ENCODE measurements at regions not wholly inside any gene's neighbourhood (a gene's known extent, or its start where the extent isn't known, plus 50 kb on each side); places are given as distances from the start of the nearest gene placed in this dataset.
"Not testable (repeated sequence)": the region's sequence is repeated elsewhere in the genome, so short reads cannot be mapped to it uniquely, and the experiment has no call there.

- H3K79me1 ChIP-seq (ENCODE audit: low read depth, low read length) = no peaks in the 10 kb centered on the region
These were observed 349.5 kb upstream of the ZNF32 start for GRCh38 chr10:43998021-43998809.

GRCh38 chr10:43997330-43997729, 348.6 kb upstream of the ZNF32 start:
- Histone ChIP-seq H3K27me3 (ENCODE audit: control insufficient read depth in 3 of 3, insufficient read depth in 3 of 3, low read depth in 1 of 3, low read length in 3 of 3) (no peaks in the 10 kb centered on the region), H4K91ac (ENCODE audit: low read depth, low read length, poor library complexity) (no peak overlapping the region), H3K9ac (ENCODE audit: low read depth, low read length, poor library complexity) (no peak overlapping the region), H3K4me3 (ENCODE audit: low read length in 2 of 2) (no peak overlapping the region), H2BK120ac (ENCODE audit: low read depth, low read length) (no peak overlapping the region), H3K18ac (ENCODE audit: low read length) (no peak overlapping the region), H2BK15ac (ENCODE audit: low read length) (no peak overlapping the region), H4K8ac (ENCODE audit: low read depth, low read length) (no peak overlapping the region), H3K36me3 (replicated peaks in 1 of 2; ENCODE audit: control insufficient read depth in 2 of 2, insufficient read depth in 2 of 2, low read length in 2 of 2) (no peaks in the 10 kb centered on the region), H2BK12ac (ENCODE audit: low read length) (no peak overlapping the region), H2AK5ac (ENCODE audit: low read depth, low read length) (no peak overlapping the region), H3K4me2 (ENCODE audit: insufficient read depth, low read length, poor library complexity, severe bottlenecking) (no peak overlapping the region), H3K4me1 (ENCODE audit: control insufficient read depth in 2 of 2, insufficient read depth in 1 of 2, low read depth in 1 of 2, low read length in 2 of 2) (peaks cover 0 to 6% of the 10 kb centered on the region in 2 donors), H3K27ac (replicated peaks; ENCODE audit: low read length) (no peak overlapping the region), H2AFZ (ENCODE audit: low read length) (no peak overlapping the region), H3K4ac (ENCODE audit: low read length) (no peak overlapping the region), H2BK5ac (ENCODE audit: low read length) (no peak overlapping the region), H3K14ac (ENCODE audit: low read length) (no peak overlapping the region), H3K23ac (ENCODE audit: low read depth, low read length, poor library complexity) (no peak overlapping the region), H3K79me1 (ENCODE audit: low read depth, low read length) (no peaks in the 10 kb centered on the region), H3K9me3 (replicated peaks in 1 of 2; ENCODE audit: control insufficient read depth in 2 of 2, insufficient read depth in 1 of 2, low read depth in 1 of 2, low read length in 2 of 2) (peaks cover 0 to 5% of the 10 kb centered on the region in 2 donors)
- no CpG with 5 or more reads among the region's 3 CpGs for WGBS, 2 donors (ENCODE audit: extremely low coverage in 2 of 2, insufficient read length in 2 of 2, insufficient replicate concordance in 1 of 2)
- DNase-seq (ENCODE audit: low spot score) = no peak

More at GRCh38 chr10:43998021-43998809, 349.5 kb upstream of the ZNF32 start:
- no peak for DNase-seq (ENCODE audit: low spot score)
- no peak overlapping the region for H2AK5ac ChIP-seq (ENCODE audit: low read depth, low read length)
- no peaks in the 10 kb centered on the region for H3K27me3 ChIP-seq (ENCODE audit: control insufficient read depth in 3 of 3, insufficient read depth in 3 of 3, low read depth in 1 of 3, low read length in 3 of 3)
- H3K36me3 ChIP-seq (replicated peaks in 1 of 2; ENCODE audit: control insufficient read depth in 2 of 2, insufficient read depth in 2 of 2, low read length in 2 of 2) = no peaks in the 10 kb centered on the region
- no peak overlapping the region for H3K4ac ChIP-seq (ENCODE audit: low read length)
- H3K9ac ChIP-seq (ENCODE audit: low read depth, low read length, poor library complexity) = no peak overlapping the region
- H4K91ac ChIP-seq (ENCODE audit: low read depth, low read length, poor library complexity) = no peak overlapping the region
- no CpG with 5 or more reads among the region's 4 CpGs for WGBS, 2 donors (ENCODE audit: extremely low coverage in 2 of 2, insufficient read length in 2 of 2, insufficient replicate concordance in 1 of 2)
- H2BK5ac ChIP-seq (ENCODE audit: low read length) = no peak overlapping the region
- H3K4me3 ChIP-seq (ENCODE audit: low read length in 2 of 2) = no peak overlapping the region
- H2BK15ac ChIP-seq (ENCODE audit: low read length) = no peak overlapping the region
- no peak overlapping the region for H3K4me2 ChIP-seq (ENCODE audit: insufficient read depth, low read length, poor library complexity, severe bottlenecking)
- peaks cover 0 to 6% of the 10 kb centered on the region in 2 donors for H3K4me1 ChIP-seq (ENCODE audit: control insufficient read depth in 2 of 2, insufficient read depth in 1 of 2, low read depth in 1 of 2, low read length in 2 of 2)
- H2BK12ac ChIP-seq (ENCODE audit: low read length) = no peak overlapping the region
- no peak overlapping the region for H3K27ac ChIP-seq (replicated peaks; ENCODE audit: low read length)
- no peak overlapping the region for H3K14ac ChIP-seq (ENCODE audit: low read length)
- no peak overlapping the region for H2AFZ ChIP-seq (ENCODE audit: low read length)
- no peak overlapping the region for H2BK120ac ChIP-seq (ENCODE audit: low read depth, low read length)
- H4K8ac ChIP-seq (ENCODE audit: low read depth, low read length) = no peak overlapping the region
- H3K9me3 ChIP-seq (replicated peaks in 1 of 2; ENCODE audit: control insufficient read depth in 2 of 2, insufficient read depth in 1 of 2, low read depth in 1 of 2, low read length in 2 of 2) = peaks cover 0 to 2% of the 10 kb centered on the region in 2 donors
- peak overlapping the region; percentile 9 for H3K18ac ChIP-seq (ENCODE audit: low read length)
- no peak overlapping the region for H3K23ac ChIP-seq (ENCODE audit: low read depth, low read length, poor library complexity)

- H2BK15ac ChIP-seq (ENCODE audit: low read length) = no peak overlapping the region
- no peaks in the 10 kb centered on the region for H3K79me1 ChIP-seq (ENCODE audit: low read depth, low read length)
- WGBS, 2 donors (ENCODE audit: extremely low coverage in 2 of 2, insufficient read length in 2 of 2, insufficient replicate concordance in 1 of 2) = 100% methylated on average over 1 of the region's 2 CpGs; no CpG with 5 or more reads in 1 of the 2 donors
- no peaks in the 10 kb centered on the region for H3K27me3 ChIP-seq (ENCODE audit: control insufficient read depth in 3 of 3, insufficient read depth in 3 of 3, low read depth in 1 of 3, low read length in 3 of 3)
- no peak overlapping the region for H2BK12ac ChIP-seq (ENCODE audit: low read length)
- no peak overlapping the region for H3K27ac ChIP-seq (replicated peaks; ENCODE audit: low read length)
- H3K9ac ChIP-seq (ENCODE audit: low read depth, low read length, poor library complexity) = no peak overlapping the region
- no peaks in the 10 kb centered on the region for H3K36me3 ChIP-seq (replicated peaks in 1 of 2; ENCODE audit: control insufficient read depth in 2 of 2, insufficient read depth in 2 of 2, low read length in 2 of 2)
- H3K23ac ChIP-seq (ENCODE audit: low read depth, low read length, poor library complexity) = no peak overlapping the region
- no peak overlapping the region for H3K14ac ChIP-seq (ENCODE audit: low read length)
- H3K4me2 ChIP-seq (ENCODE audit: insufficient read depth, low read length, poor library complexity, severe bottlenecking) = no peak overlapping the region
- H4K91ac ChIP-seq (ENCODE audit: low read depth, low read length, poor library complexity) = no peak overlapping the region
- H3K4ac ChIP-seq (ENCODE audit: low read length) = no peak overlapping the region
- peaks cover 0 to 5% of the 10 kb centered on the region in 2 donors for H3K9me3 ChIP-seq (replicated peaks in 1 of 2; ENCODE audit: control insufficient read depth in 2 of 2, insufficient read depth in 1 of 2, low read depth in 1 of 2, low read length in 2 of 2)
- H2BK5ac ChIP-seq (ENCODE audit: low read length) = no peak overlapping the region
- H2AFZ ChIP-seq (ENCODE audit: low read length) = no peak overlapping the region
- H2AK5ac ChIP-seq (ENCODE audit: low read depth, low read length) = no peak overlapping the region
- H3K4me1 ChIP-seq (ENCODE audit: control insufficient read depth in 2 of 2, insufficient read depth in 1 of 2, low read depth in 1 of 2, low read length in 2 of 2) = peaks cover 0 to 6% of the 10 kb centered on the region in 2 donors
- DNase-seq (ENCODE audit: low spot score) = no peak
- no peak overlapping the region for H3K18ac ChIP-seq (ENCODE audit: low read length)
- H3K4me3 ChIP-seq (ENCODE audit: low read length in 2 of 2) = no peak overlapping the region
- no peak overlapping the region for H2BK120ac ChIP-seq (ENCODE audit: low read depth, low read length)
- H4K8ac ChIP-seq (ENCODE audit: low read depth, low read length) = no peak overlapping the region
These were observed 345.9 kb upstream of the ZNF32 start for GRCh38 chr10:43994539-43994938.

- H3K4ac ChIP-seq (ENCODE audit: low read length); H2AFZ ChIP-seq (ENCODE audit: low read length); DNase-seq (ENCODE audit: low spot score); H3K79me1 ChIP-seq (ENCODE audit: low read depth, low read length); H3K14ac ChIP-seq (ENCODE audit: low read length); H2BK5ac ChIP-seq (ENCODE audit: low read length); H3K27me3 ChIP-seq (ENCODE audit: control insufficient read depth in 3 of 3, insufficient read depth in 3 of 3, low read depth in 1 of 3, low read length in 3 of 3); H3K23ac ChIP-seq (ENCODE audit: low read depth, low read length, poor library complexity); H2BK120ac ChIP-seq (ENCODE audit: low read depth, low read length); H3K27ac ChIP-seq (replicated peaks; ENCODE audit: low read length); H2BK15ac ChIP-seq (ENCODE audit: low read length); H3K18ac ChIP-seq (ENCODE audit: low read length); H3K9me3 ChIP-seq (replicated peaks in 1 of 2; ENCODE audit: control insufficient read depth in 2 of 2, insufficient read depth in 1 of 2, low read depth in 1 of 2, low read length in 2 of 2); H3K4me2 ChIP-seq (ENCODE audit: insufficient read depth, low read length, poor library complexity, severe bottlenecking); H3K4me1 ChIP-seq (ENCODE audit: control insufficient read depth in 2 of 2, insufficient read depth in 1 of 2, low read depth in 1 of 2, low read length in 2 of 2); H2AK5ac ChIP-seq (ENCODE audit: low read depth, low read length); H3K36me3 ChIP-seq (replicated peaks in 1 of 2; ENCODE audit: control insufficient read depth in 2 of 2, insufficient read depth in 2 of 2, low read length in 2 of 2); H2BK12ac ChIP-seq (ENCODE audit: low read length); H4K91ac ChIP-seq (ENCODE audit: low read depth, low read length, poor library complexity); H4K8ac ChIP-seq (ENCODE audit: low read depth, low read length); H3K9ac ChIP-seq (ENCODE audit: low read depth, low read length, poor library complexity): not testable (repeated sequence)
- peak overlapping the region in 1 of 2 donors; percentile 9 for H3K4me3 ChIP-seq (ENCODE audit: low read length in 2 of 2)
- no CpG with 5 or more reads among the region's 19 CpGs for WGBS, 2 donors (ENCODE audit: extremely low coverage in 2 of 2, insufficient read length in 2 of 2, insufficient replicate concordance in 1 of 2)
These were observed 344.1 kb upstream of the ZNF32 start for GRCh38 chr10:43992816-43993215.
